ENCODE measurements at regions not wholly inside any gene's neighbourhood (a gene's known extent, or its start where the extent isn't known, plus 50 kb on each side); places are given as distances from the start of the nearest gene placed in this dataset.

DNA sequence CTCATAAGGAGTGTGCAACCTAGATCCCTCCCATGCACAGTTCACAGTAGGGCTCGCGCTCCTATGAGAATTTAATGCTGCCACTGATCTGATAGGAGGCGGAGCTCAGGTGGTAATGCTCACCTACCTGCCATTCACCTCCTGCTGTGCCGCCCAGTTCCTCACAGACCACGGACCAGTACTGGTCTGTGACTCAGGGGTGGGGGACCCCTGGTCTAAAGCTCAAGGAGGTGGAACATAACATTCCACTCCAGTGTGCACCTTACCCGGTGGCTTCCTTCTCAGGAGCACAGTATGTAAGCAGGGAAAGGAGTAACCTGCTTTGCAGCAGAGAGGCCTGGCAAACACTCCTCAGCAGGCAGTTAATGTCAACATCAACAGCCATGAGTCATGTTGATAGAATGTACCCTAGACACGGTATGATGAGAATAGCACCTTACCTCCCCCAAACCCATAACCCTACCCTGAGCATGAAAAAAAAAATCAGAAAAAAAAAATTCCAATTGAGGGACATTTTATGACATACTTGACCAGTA is 273.5 kb downstream of the FGFR2 start:
- TF ChIP-seq, protein P1, sequence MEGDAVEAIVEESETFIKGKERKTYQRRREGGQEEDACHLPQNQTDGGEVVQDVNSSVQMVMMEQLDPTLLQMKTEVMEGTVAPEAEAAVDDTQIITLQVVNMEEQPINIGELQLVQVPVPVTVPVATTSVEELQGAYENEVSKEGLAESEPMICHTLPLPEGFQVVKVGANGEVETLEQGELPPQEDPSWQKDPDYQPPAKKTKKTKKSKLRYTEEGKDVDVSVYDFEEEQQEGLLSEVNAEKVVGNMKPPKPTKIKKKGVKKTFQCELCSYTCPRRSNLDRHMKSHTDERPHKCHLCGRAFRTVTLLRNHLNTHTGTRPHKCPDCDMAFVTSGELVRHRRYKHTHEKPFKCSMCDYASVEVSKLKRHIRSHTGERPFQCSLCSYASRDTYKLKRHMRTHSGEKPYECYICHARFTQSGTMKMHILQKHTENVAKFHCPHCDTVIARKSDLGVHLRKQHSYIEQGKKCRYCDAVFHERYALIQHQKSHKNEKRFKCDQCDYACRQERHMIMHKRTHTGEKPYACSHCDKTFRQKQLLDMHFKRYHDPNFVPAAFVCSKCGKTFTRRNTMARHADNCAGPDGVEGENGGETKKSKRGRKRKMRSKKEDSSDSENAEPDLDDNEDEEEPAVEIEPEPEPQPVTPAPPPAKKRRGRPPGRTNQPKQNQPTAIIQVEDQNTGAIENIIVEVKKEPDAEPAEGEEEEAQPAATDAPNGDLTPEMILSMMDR (IDR thresholded peaks at IDR 0.05; ENCODE audit: insufficient read depth, low read length, poor library complexity, severe bottlenecking) = no peak
- no peak for TF ChIP-seq EZH2phosphoT487 (conservative IDR thresholded peaks at IDR 0.05; ENCODE audit: low read length)
